GM21381 (cell line): ENCODE measurements at regions not wholly inside any gene's neighbourhood (a gene's known extent, or its start where the extent isn't known, plus 50 kb on each side); places are given as distances from the start of the nearest gene placed in this dataset.
"Not testable (repeated sequence)": the region's sequence is repeated elsewhere in the genome, so short reads cannot be mapped to it uniquely, and the experiment has no call there.

ENCODE experiments used
- ATAC-seq: cut with Tn5 transposase; IDR thresholded peaks from one replicate; pipeline ENCODE4 v1.9.1; 2021; ENCODE audit warnings: mild to moderate bottlenecking, moderate library complexity; ENCODE audit not compliant: unreplicated experiment

DNA sequence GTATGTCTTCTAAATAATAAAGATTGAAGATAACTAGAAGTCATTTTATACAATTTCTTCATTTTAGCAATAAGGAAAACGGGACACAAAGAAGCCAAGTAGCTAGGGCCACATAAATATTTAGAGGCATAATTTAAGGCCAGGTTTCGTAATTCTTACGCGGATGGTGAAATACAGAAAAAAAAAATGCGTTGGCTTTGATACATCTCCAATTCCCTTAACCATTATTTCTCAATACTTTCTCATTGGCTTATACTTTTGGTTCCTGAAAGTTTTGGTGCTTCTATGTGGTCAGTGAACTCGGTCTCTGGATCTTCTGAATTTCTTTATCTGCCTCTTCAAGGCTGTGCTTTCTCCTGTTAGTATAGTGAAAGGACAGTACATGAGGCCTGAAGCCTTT is 888.1 kb downstream of the KCNJ2 start:
- ATAC-seq, result no peak

DNA sequence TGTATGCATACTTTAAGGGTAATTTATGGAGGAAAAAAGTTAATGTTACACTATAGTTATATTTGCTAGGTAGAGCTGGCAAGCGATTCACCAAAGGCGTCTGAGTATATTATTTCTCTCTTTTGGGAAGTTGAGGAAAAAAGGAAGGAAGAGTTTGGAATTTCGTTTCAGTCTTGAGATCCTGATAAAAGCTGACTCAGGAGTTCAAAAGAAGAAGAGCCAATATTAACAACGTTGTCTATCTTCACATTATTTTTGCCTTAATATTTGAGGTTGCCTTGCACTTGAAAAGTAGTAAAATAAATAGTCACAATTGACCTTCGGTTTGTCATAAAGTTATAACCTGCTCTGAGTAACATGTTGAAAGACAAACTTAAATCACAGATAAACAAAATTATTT is 888.6 kb downstream of the KCNJ2 start:
- ATAC-seq, result no peak

DNA sequence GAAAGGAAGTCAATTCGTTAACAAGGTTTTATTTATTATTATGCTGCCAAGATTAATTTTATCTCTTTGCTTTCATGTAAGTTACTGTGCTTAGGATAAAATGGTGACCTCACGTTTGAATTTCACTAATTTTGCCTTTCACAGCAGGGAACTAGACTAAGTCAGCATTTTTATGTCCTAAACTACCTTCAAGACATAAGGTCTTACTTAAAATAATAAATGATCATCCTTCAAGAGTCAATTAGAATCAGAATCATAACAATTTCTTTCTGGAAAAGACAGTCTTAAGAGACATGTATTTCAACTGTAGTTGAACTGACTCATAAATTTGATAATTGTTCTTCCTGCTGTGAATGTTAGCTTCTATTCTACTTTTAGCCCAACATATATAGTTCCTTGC is 893.8 kb downstream of the KCNJ2 start:
- ATAC-seq, result no peak

DNA sequence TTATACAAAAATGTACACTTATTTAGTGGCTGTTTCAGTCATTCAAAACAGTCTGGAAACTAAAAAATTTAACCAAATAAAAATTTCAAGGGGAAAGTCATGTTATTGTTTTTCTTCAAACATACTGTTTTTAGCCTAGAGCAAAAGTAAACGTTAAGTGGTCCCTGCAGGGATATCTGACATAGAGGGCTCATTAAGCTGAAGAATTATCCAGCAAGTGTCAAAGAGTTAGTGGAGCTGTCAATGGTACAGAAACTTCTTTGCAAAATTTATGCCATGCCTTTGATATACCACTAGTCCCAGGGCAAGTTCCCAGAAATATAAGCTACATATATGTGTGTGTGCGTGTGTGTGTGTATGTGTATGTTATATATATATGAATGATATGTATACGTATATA is 894.2 kb downstream of the KCNJ2 start:
- ATAC-seq, result no peak

DNA sequence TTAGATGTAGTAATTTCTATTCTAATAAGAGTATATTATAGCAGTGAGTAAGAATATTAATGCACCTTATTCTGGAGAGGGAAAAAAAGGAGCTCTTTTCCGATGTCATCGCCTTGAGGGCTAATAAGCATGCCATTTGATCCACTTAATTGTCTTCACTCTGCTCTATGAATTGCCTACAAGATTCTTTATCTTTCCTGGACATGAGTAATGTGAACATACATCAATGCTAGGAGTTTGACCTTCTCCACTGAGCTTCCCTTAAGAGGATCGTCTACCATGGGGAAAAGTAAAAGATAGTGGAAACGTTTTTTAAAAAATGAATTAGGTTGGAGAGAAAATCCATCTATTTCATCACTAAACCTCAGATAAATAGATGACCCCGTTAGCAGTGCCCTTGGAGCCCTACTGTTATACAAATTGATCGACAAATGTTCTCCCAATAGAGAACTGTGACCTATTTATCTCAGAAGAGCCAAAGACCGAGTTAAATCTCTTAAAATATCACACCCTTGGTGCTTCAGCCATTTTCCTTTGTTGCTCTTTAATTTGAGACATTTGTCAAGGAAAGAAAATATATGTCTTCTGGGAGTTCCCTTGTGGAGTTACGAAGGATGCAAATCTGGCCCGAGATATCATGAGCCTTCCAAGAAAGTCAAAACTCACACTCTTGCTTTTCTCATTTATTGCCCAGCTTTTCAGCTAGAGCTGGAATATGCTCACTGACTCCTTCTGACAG is 898.5 kb downstream of the KCNJ2 start:
- no peak for ATAC-seq

DNA sequence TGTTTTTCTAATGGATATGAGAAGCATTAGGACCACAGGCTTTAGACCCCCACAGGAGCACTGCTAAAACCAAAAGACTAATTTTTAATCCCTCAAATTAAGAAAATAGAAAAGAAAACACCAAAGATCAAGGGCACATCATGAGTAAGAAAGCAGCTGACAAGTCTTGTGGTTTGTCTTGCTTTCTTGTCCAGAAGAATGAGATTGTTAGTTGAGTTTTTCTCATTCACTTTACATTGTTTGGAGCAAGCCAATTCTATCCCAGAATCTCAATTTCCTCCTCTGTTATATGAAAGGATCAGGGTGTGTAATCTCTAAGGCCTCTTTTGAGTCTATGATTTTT is 899.0 kb downstream of the KCNJ2 start:
- no peak for ATAC-seq

DNA sequence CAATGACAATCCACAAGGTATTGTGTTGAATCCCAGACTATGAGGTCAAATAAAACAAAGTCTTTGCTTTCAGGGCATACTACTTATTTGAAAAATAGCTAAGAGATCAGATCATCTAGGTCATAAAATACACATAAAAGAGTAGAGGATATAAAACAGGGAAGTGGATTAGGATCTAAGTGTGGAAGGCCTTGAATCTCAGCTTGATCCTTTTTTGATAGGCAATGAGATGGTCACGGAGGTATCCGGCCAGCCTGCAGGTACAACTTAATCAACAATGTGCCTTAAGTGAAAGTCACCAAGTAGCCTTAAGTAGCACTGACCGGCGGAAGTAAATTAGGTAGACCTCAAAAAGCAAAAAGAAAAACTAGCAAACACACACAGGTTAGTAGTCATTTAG is 901.7 kb downstream of the KCNJ2 start:
- no peak for ATAC-seq

DNA sequence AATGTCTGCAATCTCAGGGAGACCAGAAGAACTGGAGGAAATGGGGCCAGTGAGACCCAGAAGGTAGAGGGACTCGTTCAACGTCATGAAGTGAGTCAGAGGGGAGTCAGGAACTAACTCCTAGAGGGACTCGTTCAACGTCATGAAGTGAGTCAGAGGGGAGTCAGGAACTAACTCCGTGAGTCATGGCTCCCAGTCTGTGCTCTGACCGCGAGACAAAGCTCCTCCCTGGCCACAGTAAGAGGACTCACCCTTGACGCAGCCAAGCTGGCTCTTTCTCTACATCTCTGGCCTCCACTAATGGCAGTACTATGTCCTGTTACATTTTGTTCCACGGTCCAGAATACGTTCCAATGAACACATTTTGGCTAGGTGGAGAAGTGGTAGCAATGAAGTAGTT is 902.5 kb downstream of the KCNJ2 start:
- ATAC-seq, result no peak

DNA sequence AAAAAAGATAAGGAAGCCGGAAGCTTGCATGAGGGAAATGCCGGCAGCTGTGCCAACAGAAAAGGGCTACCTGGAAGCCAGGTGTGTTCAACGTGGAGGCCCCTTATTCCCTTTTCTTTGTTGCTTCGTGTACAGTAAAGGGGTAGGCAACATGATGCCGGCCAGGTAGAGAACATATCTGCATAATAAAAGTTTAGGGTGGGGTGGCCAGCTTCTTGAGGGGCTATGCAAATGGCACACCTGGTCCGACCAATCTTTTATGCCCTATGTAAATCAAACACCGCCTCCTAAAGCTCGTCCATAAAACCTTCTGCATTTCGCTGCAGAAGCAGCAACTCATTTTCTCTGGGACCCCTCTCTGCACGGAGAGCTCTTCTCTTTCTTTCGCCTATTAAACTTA is 911.6 kb downstream of the KCNJ2 start:
- ATAC-seq, result no peak

DNA sequence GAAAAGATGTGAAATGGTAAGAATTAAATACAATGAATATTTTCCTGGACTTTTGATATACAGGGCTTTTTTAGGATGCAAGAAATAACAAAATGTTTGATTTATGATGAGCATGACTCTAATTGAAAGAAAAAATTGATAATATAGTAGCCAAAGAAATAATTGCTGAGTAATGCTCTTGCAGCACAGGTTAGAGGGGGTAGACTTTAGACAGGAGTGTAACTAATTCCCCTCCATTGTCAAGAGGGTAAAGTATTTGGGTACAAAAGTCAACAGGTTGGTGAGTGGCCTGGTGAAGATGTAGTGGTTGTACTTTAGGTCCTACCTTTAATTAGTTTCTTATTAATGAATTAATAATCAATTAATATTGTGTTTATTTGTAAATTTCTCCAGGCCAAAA is 912.3 kb downstream of the KCNJ2 start:
- ATAC-seq, result no peak

DNA sequence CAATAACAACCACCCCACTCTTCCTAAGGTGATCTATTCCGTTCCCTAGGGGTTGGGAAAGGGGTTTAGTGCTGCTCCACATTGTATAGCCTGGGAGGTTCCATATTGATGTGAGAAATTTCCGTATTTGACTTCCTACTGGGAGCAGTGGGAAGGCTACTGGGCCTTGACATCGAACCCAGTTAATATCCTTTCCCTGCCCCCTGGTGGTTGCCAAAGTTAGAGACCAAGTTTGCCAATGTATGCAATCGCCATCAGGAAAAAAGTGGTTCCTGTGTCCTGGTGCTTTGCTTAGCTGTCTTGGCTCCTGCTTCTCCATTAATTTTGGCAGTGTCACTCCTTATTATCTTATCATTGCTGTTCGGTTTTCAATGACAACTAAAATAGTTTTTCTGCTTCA is 914.9 kb downstream of the KCNJ2 start:
- ATAC-seq, result no peak

DNA sequence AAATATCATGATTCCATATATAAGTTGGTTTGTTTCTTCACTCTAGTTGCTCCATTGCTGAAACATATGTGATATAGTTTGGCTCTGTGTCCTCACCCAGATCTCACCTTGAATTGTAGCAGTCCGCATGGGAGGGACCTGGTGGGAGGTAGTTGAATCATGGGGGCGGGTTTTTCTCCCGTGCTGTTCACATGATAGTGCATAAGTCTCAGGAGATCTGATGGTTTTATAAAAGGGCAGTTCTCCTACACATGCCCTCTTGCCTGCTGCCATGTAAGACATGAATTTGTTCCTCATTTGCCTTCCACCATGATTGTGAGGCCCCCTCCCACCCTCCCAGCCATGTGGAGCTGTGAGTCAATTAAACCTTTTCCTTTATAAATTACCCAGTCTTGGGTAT is 915.5 kb downstream of the KCNJ2 start:
- ATAC-seq, result no peak

DNA sequence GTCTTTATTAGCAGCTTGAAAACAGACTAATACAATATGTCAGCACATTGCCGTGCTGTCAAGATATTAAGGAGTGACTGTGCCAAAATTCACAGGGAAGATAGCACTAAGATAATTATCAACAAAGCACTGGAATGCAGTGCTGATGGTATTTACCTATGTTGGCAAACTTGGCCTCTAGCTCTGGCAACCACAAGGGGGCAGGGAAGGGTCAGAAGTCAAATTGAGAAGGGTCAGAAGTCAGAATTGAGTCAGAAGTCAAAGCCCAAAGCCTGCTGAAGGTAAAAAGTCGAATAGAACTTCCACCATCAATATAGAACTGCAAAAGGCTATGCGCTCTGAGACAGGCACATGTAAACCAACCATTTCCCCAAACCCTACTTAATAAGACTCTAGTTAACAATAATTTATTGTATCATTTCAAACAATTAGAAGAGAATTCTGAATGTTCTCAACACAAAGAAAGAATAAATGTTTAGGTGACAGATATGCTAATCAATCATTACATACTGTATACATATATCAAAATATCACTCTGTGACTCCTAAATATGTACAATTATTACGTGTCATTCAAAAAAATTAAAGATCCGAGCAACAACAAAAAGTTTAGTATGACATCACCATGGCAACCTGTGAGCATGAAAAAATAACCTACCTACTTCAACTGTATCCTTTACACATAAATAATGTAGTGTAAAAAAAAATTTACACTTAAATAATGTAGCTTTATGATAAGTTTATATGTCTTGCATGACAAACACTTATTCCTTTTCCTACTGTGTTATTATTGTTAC is 916.1 kb downstream of the KCNJ2 start:
- no peak for ATAC-seq

DNA sequence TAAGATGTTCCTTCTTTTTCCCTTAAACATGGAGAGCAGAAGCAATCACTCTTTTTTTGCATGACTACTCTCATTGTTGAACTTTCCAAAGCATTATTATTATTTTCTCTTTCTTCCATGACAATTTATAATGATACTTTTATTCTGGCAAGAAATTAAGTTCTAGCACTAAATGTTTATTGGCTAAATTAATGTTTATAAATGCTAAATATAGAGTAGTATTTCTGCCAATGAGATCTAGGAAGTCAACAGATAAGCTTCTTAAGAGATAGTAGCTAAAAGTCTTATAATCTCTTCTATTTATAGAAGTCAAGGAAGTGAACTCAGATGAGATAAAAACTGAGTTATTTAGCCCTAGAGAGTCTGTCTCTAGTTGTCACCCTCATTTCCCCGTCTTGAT is 920.1 kb downstream of the KCNJ2 start:
- ATAC-seq, result no peak

DNA sequence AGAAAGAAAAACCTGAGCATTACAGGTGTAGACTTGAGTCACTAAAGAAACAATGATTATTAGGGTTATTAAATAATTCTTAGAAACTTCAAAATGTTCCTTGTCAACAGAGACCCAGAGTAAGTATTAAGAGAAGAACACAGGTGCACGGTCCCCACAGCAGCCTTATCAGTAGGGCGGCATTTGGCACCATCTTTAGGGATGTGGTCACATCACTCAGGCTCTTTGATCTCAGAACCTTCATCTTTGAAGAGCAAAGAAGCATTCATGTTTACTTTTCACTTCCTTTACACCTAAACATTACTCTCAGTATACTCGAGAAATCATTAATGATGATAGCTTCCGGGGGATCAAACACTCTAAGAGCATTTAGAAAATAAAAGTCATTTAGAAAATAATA is 928.7 kb downstream of the KCNJ2 start:
- ATAC-seq, result no peak

DNA sequence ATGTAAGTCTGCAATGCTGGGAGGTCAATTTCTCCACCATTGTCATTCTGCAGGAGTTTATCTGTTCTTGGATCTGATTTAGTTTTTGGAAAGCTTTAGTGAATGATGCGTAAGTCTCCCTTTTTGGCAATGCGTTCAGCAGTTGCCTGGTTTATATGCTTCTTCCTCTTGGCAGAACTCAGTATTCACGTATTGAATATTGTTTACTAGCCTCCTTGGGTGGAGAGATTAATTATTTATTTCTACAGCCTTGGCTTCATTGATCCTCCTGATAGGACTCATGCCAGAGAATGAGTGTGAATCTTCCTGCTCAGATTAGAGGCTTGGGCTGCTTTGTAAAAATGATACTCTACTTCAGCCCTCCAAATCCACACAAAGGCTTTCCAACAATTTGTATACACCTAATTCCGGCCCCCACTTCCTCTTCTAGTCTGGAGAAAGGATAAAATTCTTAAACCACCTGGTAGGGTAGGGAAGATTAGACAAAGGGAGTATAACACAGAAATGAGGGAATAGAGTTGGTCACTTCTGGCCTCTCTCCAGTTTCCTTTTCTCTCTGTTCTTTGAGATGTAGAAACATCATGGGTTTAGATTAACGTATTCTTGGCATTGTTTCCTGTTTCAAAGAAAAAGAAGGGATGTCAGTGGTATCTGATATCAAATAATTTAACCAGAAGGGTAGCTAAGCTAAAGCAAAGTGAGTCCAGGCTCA is 929.8 kb downstream of the KCNJ2 start:
- ATAC-seq, result no peak

DNA sequence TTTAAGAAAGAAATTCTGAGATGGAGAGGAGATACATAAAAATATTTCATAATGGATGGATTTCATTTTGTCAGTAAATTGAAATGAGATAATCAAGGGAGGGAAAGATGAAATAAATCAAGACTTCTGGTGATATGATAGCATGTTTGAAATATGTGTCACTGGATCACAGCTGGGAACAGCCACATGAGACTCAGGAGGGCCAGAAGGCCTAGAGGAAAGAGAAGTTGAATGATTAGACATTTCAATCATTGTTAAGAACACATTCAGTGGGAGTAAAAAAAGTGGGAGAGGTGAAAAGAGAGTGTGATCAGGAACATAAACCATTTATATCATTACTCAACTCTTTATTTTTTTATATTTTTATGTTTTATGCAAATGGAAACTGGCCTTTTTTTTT is 933.4 kb downstream of the KCNJ2 start:
- ATAC-seq, result no peak

DNA sequence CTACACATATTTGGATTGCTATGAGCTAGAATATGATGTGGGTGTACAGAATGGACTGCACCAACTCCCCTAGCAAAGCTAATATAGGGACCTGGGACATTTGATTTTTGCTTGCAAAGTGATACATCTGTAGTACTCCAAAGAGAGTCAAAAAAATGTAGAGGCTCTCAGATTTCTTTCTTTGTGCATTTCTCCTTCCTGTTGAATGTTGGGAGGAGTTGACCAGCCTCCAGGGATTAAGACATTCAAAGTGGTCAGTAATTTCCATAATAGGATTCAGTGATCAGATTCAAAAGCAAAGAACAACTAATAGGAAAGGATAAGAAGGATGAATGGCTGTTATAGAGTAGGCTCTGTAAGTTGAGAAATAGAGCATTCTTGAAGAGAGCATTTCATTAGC is 934.9 kb downstream of the KCNJ2 start:
- no peak for ATAC-seq

DNA sequence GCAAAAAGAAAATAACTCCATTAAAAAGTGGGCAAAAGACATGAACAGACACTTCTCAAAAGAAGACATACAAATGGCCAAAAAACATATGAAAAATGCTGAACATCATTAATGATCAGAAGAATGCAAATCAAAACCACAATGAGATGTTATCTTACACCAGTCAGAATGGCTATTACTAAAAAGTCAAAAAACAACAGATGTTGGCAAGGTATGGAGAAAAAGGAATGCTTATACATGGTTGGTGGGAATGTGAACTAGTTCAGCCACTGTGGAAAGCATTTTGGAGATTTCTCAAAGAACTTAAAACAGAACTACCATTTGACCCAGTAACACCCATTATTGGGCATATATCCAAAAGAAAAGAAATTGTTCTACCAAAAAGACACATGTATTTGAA is 936.7 kb downstream of the KCNJ2 start:
- ATAC-seq, result not testable (repeated sequence)

DNA sequence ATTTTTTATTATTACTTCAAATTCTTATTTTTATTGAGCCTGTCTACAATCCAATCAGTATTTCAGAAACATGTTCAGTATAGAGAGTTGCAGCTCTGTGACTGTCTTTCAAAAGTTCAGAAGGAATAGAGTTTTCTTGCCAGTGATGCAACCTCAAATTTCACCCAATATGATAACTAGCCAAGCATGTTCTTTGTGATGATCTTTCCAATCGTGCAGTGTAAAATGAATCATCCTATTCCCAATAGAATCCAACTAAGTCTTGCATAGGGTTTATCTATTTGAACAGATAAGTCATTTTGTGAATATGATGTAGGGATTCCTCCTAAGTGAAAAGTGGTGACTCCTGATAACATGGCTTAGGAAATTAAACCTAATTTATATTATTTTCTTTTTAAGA is 937.8 kb downstream of the KCNJ2 start:
- no peak for ATAC-seq

DNA sequence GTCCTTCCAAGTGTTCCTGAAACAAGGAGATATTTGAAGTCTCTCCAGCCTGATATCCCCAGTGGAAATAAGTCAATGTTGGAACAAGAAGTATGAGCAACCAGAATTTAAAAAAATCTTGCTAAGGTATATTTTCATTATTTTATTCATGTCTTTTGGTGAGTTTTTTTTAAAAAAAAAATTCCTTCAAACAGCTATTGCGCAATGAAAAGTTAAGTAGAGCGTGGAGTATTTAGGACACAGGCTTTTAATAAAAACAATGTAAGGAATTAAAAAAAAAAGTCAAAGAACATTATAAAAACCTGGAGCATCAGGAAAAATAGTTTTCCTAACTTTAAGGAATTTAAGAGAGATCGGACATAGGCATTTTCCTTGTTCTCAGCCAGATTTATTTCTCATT is 940.4 kb downstream of the KCNJ2 start:
- ATAC-seq, result no peak

DNA sequence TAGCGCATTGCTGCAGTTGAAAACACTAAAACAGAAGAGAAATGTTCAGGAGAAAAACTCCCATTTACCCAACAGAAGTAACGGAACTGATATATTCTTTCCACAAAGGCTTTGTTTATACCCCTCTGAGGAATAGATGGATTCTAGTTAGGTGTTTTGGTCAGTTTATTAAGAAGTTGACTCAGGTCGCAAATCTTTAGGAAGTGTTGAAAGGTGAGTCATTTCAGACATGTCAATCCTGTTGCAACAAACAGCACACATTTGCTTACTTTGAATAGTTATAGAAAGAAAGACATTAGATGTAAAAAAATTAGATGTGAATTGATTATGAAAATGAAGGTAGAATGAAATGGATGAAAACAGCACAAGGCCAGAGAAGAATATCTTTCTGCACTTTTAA is 941.0 kb downstream of the KCNJ2 start:
- ATAC-seq, result no peak
